ENCODE measurements at regions not wholly inside any gene's neighbourhood (a gene's known extent, or its start where the extent isn't known, plus 50 kb on each side); places are given as distances from the start of the nearest gene placed in this dataset.

DNA sequence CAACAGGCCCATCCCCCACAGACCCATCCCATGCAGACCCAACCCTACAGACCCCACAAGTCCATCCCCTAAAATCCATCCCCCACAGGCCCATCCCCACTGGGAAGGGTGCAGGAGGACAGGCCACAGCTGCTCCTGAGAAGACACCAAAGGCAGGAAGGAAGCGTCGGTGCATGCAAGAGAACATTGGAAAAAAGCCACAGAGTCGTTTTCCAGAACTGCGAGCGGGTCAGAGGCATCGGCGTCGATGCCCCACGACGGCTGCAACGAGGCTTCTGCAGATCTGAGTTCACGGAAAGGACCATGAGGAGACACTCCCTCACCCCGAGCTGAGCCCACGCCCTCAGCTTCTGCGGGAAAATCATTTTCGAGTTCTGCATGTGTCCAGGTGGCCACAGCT lies 59.6 kb upstream of the GALNT9 start:
- Histone ChIP-seq H3K4me3 (ENCODE audit: low read depth, low read length) (no peak overlapping the region), H3K36me3 (ENCODE audit: insufficient read depth) (no peaks in the 10 kb centered on the region), H3K27ac (ENCODE audit: low read depth) (no peak overlapping the region), H3K4me1 (ENCODE audit: insufficient read depth) (no peaks in the 10 kb centered on the region)
- 37% methylated on average over 16 of the region's 16 CpGs for WGBS
- no peak for DNase-seq (ENCODE audit: extremely low spot score)

DNA sequence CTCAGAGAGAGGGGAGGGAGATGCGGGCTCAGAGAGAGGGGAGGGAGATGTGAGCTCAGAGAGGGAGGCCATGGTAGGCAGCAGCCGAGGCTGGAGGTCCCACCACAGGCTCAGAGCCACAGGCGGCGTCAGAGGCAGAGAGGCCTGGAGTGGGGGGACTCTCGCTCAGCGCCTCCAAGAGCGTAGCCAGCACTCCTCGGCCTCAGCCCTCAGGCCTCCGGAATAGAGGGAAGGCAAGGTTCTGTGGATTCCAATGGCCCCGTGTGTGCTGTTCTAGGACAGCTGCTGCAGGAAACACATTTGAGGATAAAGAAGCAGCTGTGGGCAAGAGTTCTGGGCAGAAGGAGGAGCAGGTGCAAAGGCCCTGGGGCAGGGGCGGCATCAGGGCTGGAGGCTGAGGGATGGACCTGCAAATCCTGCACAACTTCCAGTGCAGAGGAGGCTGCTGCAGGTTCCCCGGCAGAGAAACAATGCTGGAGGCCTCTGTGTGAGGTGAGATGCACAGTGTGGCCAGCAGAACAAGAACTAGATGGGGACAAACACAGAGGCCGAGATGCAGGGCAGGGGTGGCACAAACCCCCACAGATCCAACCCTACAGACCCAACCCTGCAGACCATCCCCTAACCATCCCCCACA lies 59.1 kb upstream of the GALNT9 start:
- no peak for DNase-seq (ENCODE audit: extremely low spot score)
- WGBS, result 61% methylated on average over 13 of the region's 13 CpGs
- no peak overlapping the region for H3K4me3 ChIP-seq (ENCODE audit: low read depth, low read length)

DNA sequence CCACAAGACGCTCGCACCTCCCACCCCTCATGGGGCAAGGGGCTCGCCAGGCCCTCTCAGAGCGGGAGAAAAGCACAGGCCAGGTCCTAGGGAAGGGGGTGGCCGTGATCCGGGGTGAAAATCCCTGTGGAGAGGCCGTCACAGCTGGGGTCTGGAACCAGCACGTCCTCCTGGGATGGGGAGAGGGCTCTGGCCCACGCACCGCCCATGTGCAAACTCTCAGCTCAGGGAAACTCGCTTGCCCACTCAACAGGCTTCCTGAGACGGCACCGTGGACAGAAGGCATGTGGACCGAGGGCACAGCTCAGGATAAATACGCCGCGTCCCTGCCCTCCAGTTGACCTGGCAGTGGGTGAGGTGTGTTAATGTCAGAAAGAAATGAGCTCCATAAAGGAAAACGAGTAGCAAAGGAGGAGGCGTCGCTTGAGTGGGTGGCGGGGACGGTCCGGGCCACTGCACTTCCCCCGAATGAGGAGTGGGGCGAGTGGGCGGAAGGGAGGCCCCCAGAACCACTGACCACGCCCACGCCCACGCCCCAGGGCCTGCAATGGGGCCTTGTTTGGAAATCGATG lies 57.6 kb upstream of the GALNT9 start:
- H3K36me3 ChIP-seq (ENCODE audit: insufficient read depth), result no peaks in the 10 kb centered on the region
- no peak overlapping the region for H3K4me3 ChIP-seq (ENCODE audit: low read depth, low read length)
- no peak for DNase-seq (ENCODE audit: extremely low spot score)
- no peaks in the 10 kb centered on the region for H3K4me1 ChIP-seq (ENCODE audit: insufficient read depth)
- WGBS, result 63% methylated on average over 30 of the region's 30 CpGs
- H3K27ac ChIP-seq (ENCODE audit: low read depth), result no peak overlapping the region

More for the DNA sequence above, 59.1 kb upstream of the GALNT9 start:
- H3K27ac ChIP-seq (ENCODE audit: low read depth), result no peak overlapping the region
- no peaks in the 10 kb centered on the region for H3K4me1 ChIP-seq (ENCODE audit: insufficient read depth)
- no peaks in the 10 kb centered on the region for H3K36me3 ChIP-seq (ENCODE audit: insufficient read depth)

DNA sequence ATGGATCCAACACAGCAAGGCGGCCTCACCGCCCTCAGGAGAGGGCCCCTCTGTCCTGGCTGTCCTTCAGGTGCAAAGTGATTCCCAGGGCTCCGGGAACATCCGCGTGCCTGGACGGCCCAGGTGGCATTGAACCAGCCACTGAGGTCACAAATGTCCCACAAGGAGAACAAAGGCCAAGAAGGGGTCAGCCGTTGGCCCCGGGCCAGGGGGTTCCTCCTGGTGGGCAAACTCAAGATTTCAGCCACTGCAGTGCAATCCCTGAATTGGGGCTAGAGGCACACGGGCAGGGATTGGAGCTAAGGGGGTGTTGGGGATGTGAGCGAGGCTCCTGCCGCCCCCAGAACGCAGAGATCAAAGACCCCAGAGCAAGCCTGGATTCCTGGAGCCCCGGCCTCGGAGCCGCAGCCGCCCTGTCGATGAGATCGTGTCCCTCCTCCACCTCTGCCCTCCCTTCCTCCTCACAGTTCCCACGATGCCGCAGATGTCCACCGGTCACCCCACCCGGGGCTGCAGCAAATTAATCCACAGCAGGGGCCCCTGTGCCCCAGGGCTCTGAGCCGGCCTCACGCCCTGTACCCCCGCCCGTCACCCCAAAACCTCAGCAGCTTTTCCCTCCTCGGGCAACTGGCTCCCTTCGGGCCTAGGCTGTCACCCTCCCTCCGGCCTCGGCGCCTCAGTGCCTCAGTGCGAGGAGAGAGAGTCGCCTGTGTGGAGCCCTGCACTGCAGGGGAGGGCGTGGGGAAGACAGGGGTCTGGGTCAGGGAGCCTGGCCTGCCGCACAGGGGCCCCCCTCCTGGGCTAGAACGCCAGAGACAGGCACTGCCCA lies 56.7 kb upstream of the GALNT9 start:
- H3K27ac ChIP-seq (ENCODE audit: low read depth), result no peak overlapping the region
- H3K36me3 ChIP-seq (ENCODE audit: insufficient read depth), result no peaks in the 10 kb centered on the region
- no peaks in the 10 kb centered on the region for H3K4me1 ChIP-seq (ENCODE audit: insufficient read depth)
- 41% methylated on average over 36 of the region's 36 CpGs for WGBS
- no peak overlapping the region for H3K4me3 ChIP-seq (ENCODE audit: low read depth, low read length)
- DNase-seq (ENCODE audit: extremely low spot score), result no peak

DNA sequence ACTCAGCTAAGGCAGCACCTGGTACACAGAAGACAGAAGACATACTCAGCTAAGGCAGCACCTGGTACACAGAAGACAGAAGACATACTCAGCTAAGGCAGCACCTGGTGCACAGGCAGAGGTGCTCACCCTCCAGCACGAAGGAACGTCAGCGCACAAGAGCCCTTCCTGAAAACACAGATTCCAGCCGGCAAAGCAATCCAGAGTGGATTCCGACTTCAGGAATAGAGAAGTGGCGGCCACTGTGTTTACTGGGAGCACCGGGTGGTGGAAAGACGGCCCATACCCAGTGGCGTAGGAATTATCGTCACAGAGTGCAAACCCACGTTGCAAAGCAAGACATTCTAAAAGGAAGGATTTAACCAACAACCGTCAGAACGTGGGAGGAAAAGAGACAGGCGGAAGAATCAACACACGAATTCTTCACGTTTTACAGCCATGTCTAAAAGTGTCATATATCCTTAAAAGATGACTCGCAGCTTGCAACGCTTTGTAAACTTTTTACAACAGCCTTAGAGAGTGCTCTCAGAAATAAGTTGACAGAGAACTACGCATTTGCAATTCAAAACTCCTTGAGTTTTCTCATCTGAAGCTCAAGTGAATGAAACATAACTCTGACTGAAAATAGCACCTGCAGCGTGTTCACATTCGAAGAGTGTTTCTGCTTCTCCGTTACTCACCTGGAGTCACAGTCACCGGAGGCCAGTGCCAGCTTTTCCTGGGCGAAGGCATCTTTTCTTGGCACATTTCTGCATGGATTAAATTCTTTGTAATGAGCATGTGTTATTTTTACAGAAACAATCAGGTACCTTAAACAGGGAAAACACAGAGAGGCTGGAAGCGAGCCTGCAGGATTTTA lies 55.8 kb upstream of the GALNT9 start:
- WGBS, result 31% methylated on average over 25 of the region's 25 CpGs
- H3K4me1 ChIP-seq (ENCODE audit: insufficient read depth), result no peaks in the 10 kb centered on the region
- no peak overlapping the region for H3K4me3 ChIP-seq (ENCODE audit: low read depth, low read length)
- no peak for DNase-seq (ENCODE audit: extremely low spot score)
- no peaks in the 10 kb centered on the region for H3K36me3 ChIP-seq (ENCODE audit: insufficient read depth)
- no peak overlapping the region for H3K27ac ChIP-seq (ENCODE audit: low read depth)

DNA sequence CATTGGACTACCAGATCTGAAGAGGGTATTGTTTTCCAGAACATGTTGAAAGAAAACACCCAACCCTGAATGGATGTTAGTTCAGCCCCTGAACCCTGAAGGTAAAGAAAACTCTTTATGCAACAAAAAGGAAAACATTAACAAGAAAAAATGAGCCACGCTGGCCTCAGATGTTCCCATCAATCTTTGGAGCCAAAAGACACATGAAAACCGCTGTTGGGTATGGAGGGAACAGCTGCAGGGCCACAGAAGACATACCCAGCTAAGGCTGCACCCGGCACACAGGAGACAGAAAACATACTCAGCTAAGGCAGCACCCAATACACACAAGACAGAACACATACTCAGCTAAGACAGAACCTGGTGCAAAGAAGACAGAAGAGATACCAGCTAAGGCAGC lies 51.3 kb upstream of the GALNT9 start:
- WGBS, result 61% methylated on average over 3 of the region's 3 CpGs
- DNase-seq (ENCODE audit: extremely low spot score), result no peak
- no peak overlapping the region for H3K27ac ChIP-seq (ENCODE audit: low read depth)
- H3K4me1 ChIP-seq (ENCODE audit: insufficient read depth), result no peaks in the 10 kb centered on the region
- H3K36me3 ChIP-seq (ENCODE audit: insufficient read depth), result no peaks in the 10 kb centered on the region
- H3K4me3 ChIP-seq (ENCODE audit: low read depth, low read length), result no peak overlapping the region

DNA sequence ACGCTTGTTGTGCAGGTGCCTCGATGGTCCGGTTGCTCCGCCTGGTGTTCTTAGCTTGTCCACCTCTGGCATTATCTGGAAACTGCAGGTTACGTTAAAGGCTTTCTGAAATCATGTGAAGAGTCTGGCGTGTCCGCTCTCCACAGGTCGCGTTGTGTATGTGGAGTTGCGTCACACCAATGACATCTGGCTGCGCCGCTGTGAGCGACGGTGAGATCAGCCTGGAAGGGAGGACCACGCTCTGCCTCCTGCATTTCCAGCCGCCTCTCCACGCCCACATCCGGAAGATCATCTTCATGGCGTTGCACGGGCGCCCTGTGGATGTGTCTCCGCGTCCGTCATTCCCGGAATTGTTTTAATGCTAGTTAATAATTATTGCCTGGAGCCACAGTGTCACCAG lies 50.6 kb upstream of the GALNT9 start:
- WGBS, result 82% methylated on average over 25 of the region's 25 CpGs
- Histone ChIP-seq H3K4me1 (ENCODE audit: insufficient read depth) (no peaks in the 10 kb centered on the region), H3K36me3 (ENCODE audit: insufficient read depth) (no peaks in the 10 kb centered on the region), H3K4me3 (ENCODE audit: low read depth, low read length) (no peak overlapping the region), H3K27ac (ENCODE audit: low read depth) (no peak overlapping the region)
- DNase-seq (ENCODE audit: extremely low spot score), result no peak

DNA sequence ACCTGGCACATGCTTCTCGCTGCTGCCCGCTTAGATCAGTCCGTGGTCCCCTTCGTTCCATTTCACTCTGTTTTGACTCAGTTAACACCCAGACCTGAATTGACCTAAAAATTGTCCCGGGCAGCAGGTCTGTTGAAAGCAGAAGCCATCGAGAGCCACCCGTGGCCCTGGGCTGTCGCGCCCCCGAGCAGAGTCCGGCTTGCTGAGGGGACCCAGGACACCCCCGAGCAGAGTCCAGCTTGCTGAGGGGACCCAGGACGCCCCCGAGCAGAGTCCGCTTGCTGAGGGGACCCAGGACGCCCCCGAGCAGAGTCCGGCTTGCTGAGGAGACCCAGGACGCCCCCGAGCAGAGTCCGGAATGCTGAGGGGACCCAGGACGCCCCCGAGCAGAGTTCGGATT lies 50.2 kb upstream of the GALNT9 start:
- H3K4me3 ChIP-seq (ENCODE audit: low read depth, low read length), result no peak overlapping the region
- no peaks in the 10 kb centered on the region for H3K36me3 ChIP-seq (ENCODE audit: insufficient read depth)
- no peak for DNase-seq (ENCODE audit: extremely low spot score)
- no peak overlapping the region for H3K27ac ChIP-seq (ENCODE audit: low read depth)
- WGBS, result 88% methylated on average over 24 of the region's 24 CpGs
- no peaks in the 10 kb centered on the region for H3K4me1 ChIP-seq (ENCODE audit: insufficient read depth)
